Activated naive CD8-positive, alpha-beta T cell treated with anti-CD3 and anti-CD28 coated beads for 36 hours (primary cell): ENCODE measurements at regions not wholly inside any gene's neighbourhood (a gene's known extent, or its start where the extent isn't known, plus 50 kb on each side); places are given as distances from the start of the nearest gene placed in this dataset.

ENCODE experiments used
- DNase-seq: peaks from one replicate; pipeline ENCODE4 v3.0.0; 2021
- H3K27ac Mint-ChIP-seq: one replicate; pipeline ENCODE4 v1.8.0; 2022; ENCODE audit warnings: mild to moderate bottlenecking, moderate library complexity, mixed read lengths
- H3K27me3 Mint-ChIP-seq: one replicate; pipeline ENCODE4 v1.8.0; 2022; ENCODE audit warnings: mild to moderate bottlenecking, mixed read lengths
- H3K36me3 Mint-ChIP-seq: one replicate; pipeline ENCODE4 v1.8.0; 2021; ENCODE audit warnings: mild to moderate bottlenecking, mixed read lengths
- H3K4me1 Mint-ChIP-seq: one replicate; pipeline ENCODE4 v1.8.0; 2021; ENCODE audit warnings: mixed read lengths
- H3K4me3 Mint-ChIP-seq: one replicate; pipeline ENCODE4 v1.8.0; 2022; ENCODE audit warnings: mild to moderate bottlenecking, moderate library complexity, mixed read lengths
- H3K9me3 Mint-ChIP-seq: one replicate; pipeline ENCODE4 v1.8.0; 2022; ENCODE audit warnings: mixed read lengths

- Mint-ChIP-seq H3K27ac (no peak overlapping the region), H3K27me3 (no peaks in the 10 kb centered on the region), H3K4me3 (no peak overlapping the region), H3K4me1 (peaks cover 10% of the 10 kb centered on the region), H3K36me3 (peaks cover 25% of the 10 kb centered on the region), H3K9me3 (no peaks in the 10 kb centered on the region)
- DNase-seq: no peak
Measured at GRCh38 chr12:124487066-124487833, 80.2 kb downstream of the NCOR2 start.

- no peak overlapping the region for H3K4me3 Mint-ChIP-seq
- peaks cover 12% of the 10 kb centered on the region for H3K4me1 Mint-ChIP-seq
- peaks cover 27% of the 10 kb centered on the region for H3K36me3 Mint-ChIP-seq
- no peaks in the 10 kb centered on the region for H3K9me3 Mint-ChIP-seq
- no peaks in the 10 kb centered on the region for H3K27me3 Mint-ChIP-seq
- no peak for DNase-seq
- no peak overlapping the region for H3K27ac Mint-ChIP-seq
Measured at GRCh38 chr12:124486346-124486963, 81.0 kb downstream of the NCOR2 start.

- no peaks in the 10 kb centered on the region for H3K9me3 Mint-ChIP-seq
- peaks cover 15% of the 10 kb centered on the region for H3K4me1 Mint-ChIP-seq
- DNase-seq: no peak
- no peaks in the 10 kb centered on the region for H3K27me3 Mint-ChIP-seq
- H3K27ac Mint-ChIP-seq: no peak overlapping the region
- no peak overlapping the region for H3K4me3 Mint-ChIP-seq
- H3K36me3 Mint-ChIP-seq: peaks cover 32% of the 10 kb centered on the region
Measured at GRCh38 chr12:124485371-124485770, 82.0 kb downstream of the NCOR2 start.

- peaks cover 17% of the 10 kb centered on the region for H3K4me1 Mint-ChIP-seq
- H3K27me3 Mint-ChIP-seq: no peaks in the 10 kb centered on the region
- no peak overlapping the region for H3K4me3 Mint-ChIP-seq
- H3K36me3 Mint-ChIP-seq: peaks cover 33% of the 10 kb centered on the region
- no peaks in the 10 kb centered on the region for H3K9me3 Mint-ChIP-seq
- peak; percentile 41 for DNase-seq
- peak overlapping the region; percentile 54 for H3K27ac Mint-ChIP-seq
Measured at GRCh38 chr12:124484526-124484953, 82.9 kb downstream of the NCOR2 start.

GRCh38 chr12:124484067-124484466 lies 83.3 kb downstream of the NCOR2 start:
- no peak overlapping the region for H3K4me3 Mint-ChIP-seq
- no peaks in the 10 kb centered on the region for H3K27me3 Mint-ChIP-seq
- H3K36me3 Mint-ChIP-seq: peaks cover 37% of the 10 kb centered on the region
- H3K4me1 Mint-ChIP-seq: peaks cover 14% of the 10 kb centered on the region
- no peaks in the 10 kb centered on the region for H3K9me3 Mint-ChIP-seq
- no peak for DNase-seq
- H3K27ac Mint-ChIP-seq: no peak overlapping the region

- DNase-seq: no peak
- Mint-ChIP-seq H3K27me3 (no peaks in the 10 kb centered on the region), H3K4me1 (peaks cover 16% of the 10 kb centered on the region), H3K27ac (no peak overlapping the region), H3K9me3 (no peaks in the 10 kb centered on the region), H3K36me3 (peaks cover 44% of the 10 kb centered on the region), H3K4me3 (no peak overlapping the region)
Measured at GRCh38 chr12:124482901-124483799, 84.3 kb downstream of the NCOR2 start.

- Mint-ChIP-seq H3K27ac (no peak overlapping the region), H3K4me1 (peaks cover 20% of the 10 kb centered on the region), H3K4me3 (no peak overlapping the region), H3K9me3 (no peaks in the 10 kb centered on the region), H3K27me3 (no peaks in the 10 kb centered on the region), H3K36me3 (peaks cover 50% of the 10 kb centered on the region)
- no peak for DNase-seq
Measured at GRCh38 chr12:124482567-124482893, 84.9 kb downstream of the NCOR2 start.

GRCh38 chr12:124481772-124482566 lies 85.4 kb downstream of the NCOR2 start:
- Mint-ChIP-seq H3K4me3 (no peak overlapping the region), H3K9me3 (peaks cover under 1% of the 10 kb centered on the region), H3K27me3 (no peaks in the 10 kb centered on the region), H3K36me3 (peaks cover 56% of the 10 kb centered on the region), H3K4me1 (peaks cover 25% of the 10 kb centered on the region), H3K27ac (no peak overlapping the region)
- DNase-seq: no peak

- H3K4me1 Mint-ChIP-seq: peaks cover 25% of the 10 kb centered on the region
- no peak for DNase-seq
- no peaks in the 10 kb centered on the region for H3K27me3 Mint-ChIP-seq
- peaks cover 2% of the 10 kb centered on the region for H3K9me3 Mint-ChIP-seq
- H3K4me3 Mint-ChIP-seq: no peak overlapping the region
- no peak overlapping the region for H3K27ac Mint-ChIP-seq
- peaks cover 61% of the 10 kb centered on the region for H3K36me3 Mint-ChIP-seq
Measured at GRCh38 chr12:124481257-124481750, 86.1 kb downstream of the NCOR2 start.

GRCh38 chr12:124480469-124481256 lies 86.7 kb downstream of the NCOR2 start:
- Mint-ChIP-seq H3K9me3 (peaks cover 2% of the 10 kb centered on the region), H3K36me3 (peaks cover 62% of the 10 kb centered on the region), H3K4me3 (no peak overlapping the region), H3K27me3 (no peaks in the 10 kb centered on the region), H3K4me1 (peaks cover 25% of the 10 kb centered on the region), H3K27ac (no peak overlapping the region)
- peak; percentile 68 for DNase-seq

- H3K27ac Mint-ChIP-seq: no peak overlapping the region
- no peaks in the 10 kb centered on the region for H3K27me3 Mint-ChIP-seq
- H3K36me3 Mint-ChIP-seq: peaks cover 65% of the 10 kb centered on the region
- H3K4me1 Mint-ChIP-seq: peaks cover 25% of the 10 kb centered on the region
- DNase-seq: no peak
- H3K9me3 Mint-ChIP-seq: peaks cover 2% of the 10 kb centered on the region
- no peak overlapping the region for H3K4me3 Mint-ChIP-seq
Measured at GRCh38 chr12:124479680-124480468, 87.5 kb downstream of the NCOR2 start.

- no peak for DNase-seq
- peaks cover 22% of the 10 kb centered on the region for H3K4me1 Mint-ChIP-seq
- no peak overlapping the region for H3K4me3 Mint-ChIP-seq
- H3K27ac Mint-ChIP-seq: peak overlapping the region; percentile 1
- H3K27me3 Mint-ChIP-seq: no peaks in the 10 kb centered on the region
- H3K9me3 Mint-ChIP-seq: peaks cover 6% of the 10 kb centered on the region
- peaks cover 65% of the 10 kb centered on the region for H3K36me3 Mint-ChIP-seq
Measured at GRCh38 chr12:124478985-124479645, 88.3 kb downstream of the NCOR2 start.

- H3K27ac Mint-ChIP-seq: peak overlapping the region; percentile 1
- H3K36me3 Mint-ChIP-seq: peaks cover 66% of the 10 kb centered on the region
- no peak for DNase-seq
- peaks cover 22% of the 10 kb centered on the region for H3K4me1 Mint-ChIP-seq
- H3K27me3 Mint-ChIP-seq: no peaks in the 10 kb centered on the region
- H3K4me3 Mint-ChIP-seq: no peak overlapping the region
- H3K9me3 Mint-ChIP-seq: peaks cover 13% of the 10 kb centered on the region
Measured at GRCh38 chr12:124478416-124478815, 89.0 kb downstream of the NCOR2 start.
